GM21529 (cell line): ENCODE measurements at regions not wholly inside any gene's neighbourhood (a gene's known extent, or its start where the extent isn't known, plus 50 kb on each side); places are given as distances from the start of the nearest gene placed in this dataset.

Experiments
- ATAC-seq: cut with Tn5 transposase; IDR thresholded peaks from one replicate; pipeline ENCODE4 v1.9.1; 2021; ENCODE audit not compliant: unreplicated experiment

GRCh38 chr1:37237948-37238347 lies 203.6 kb upstream of the GRIK3 start:
- ATAC-seq: no peak

- ATAC-seq: no peak
These were observed 204.3 kb upstream of the GRIK3 start for GRCh38 chr1:37238364-37239224.

GRCh38 chr1:37239225-37239740 lies 205.0 kb upstream of the GRIK3 start:
- ATAC-seq: no peak

- ATAC-seq: no peak
These were observed 206.6 kb upstream of the GRIK3 start for GRCh38 chr1:37240897-37241296.

GRCh38 chr1:37242501-37242900 lies 208.2 kb upstream of the GRIK3 start:
- ATAC-seq: no peak

- ATAC-seq: no peak
These were observed 209.2 kb upstream of the GRIK3 start for GRCh38 chr1:37243368-37244082.

- ATAC-seq: no peak
These were observed 209.8 kb upstream of the GRIK3 start for GRCh38 chr1:37244083-37244480.

- no peak for ATAC-seq
These were observed 210.5 kb upstream of the GRIK3 start for GRCh38 chr1:37244815-37245214.

- no peak for ATAC-seq
These were observed 212.3 kb upstream of the GRIK3 start for GRCh38 chr1:37246631-37247030.

- no peak for ATAC-seq
These were observed 216.1 kb upstream of the GRIK3 start for GRCh38 chr1:37250371-37250770.

GRCh38 chr1:37255136-37255795 lies 219.1 kb upstream of the ZC3H12A start:
- no peak for ATAC-seq

- no peak for ATAC-seq
These were observed 218.5 kb upstream of the ZC3H12A start for GRCh38 chr1:37255868-37256267.

- no peak for ATAC-seq
These were observed 216.7 kb upstream of the ZC3H12A start for GRCh38 chr1:37257646-37258045.

- ATAC-seq: no peak
These were observed 216.3 kb upstream of the ZC3H12A start for GRCh38 chr1:37258068-37258467.

- ATAC-seq: no peak
These were observed 215.4 kb upstream of the ZC3H12A start for GRCh38 chr1:37259019-37259418.

GRCh38 chr1:37261129-37261528 lies 213.3 kb upstream of the ZC3H12A start:
- no peak for ATAC-seq

GRCh38 chr1:37262439-37263170 lies 211.8 kb upstream of the ZC3H12A start:
- ATAC-seq: no peak

- no peak for ATAC-seq
These were observed 209.2 kb upstream of the ZC3H12A start for GRCh38 chr1:37265156-37265555.

- no peak for ATAC-seq
These were observed 208.4 kb upstream of the ZC3H12A start for GRCh38 chr1:37265786-37266667.
